ENCODE measurements at regions not wholly inside any gene's neighbourhood (a gene's known extent, or its start where the extent isn't known, plus 50 kb on each side); places are given as distances from the start of the nearest gene placed in this dataset.

DNA sequence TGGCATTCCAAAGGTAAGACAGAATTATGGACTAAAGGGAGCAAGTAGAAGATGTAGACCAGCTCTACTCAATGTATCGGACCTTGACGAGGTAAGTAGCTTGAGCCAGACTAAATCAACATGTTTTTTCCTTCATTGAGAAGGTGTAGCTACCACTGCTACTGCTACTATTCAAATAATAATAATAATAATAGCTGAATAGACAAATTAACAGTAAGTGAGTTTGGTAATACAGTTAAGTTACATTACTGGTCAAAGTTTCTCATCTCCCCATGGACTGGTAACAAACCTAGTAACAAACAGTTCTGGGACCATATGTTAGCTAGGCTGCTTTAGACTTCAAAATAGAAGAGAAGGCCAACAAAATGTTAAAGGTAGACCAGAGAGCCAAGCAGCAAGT, 609.2 kb downstream of the TLE1 start (continued):
- TF ChIP-seq SREBF2 (IDR thresholded peaks at IDR 0.05; ENCODE audit: low read length) (no peak), JUNB (IDR thresholded peaks at IDR 0.05) (no peak)
- TF ChIP-seq, protein P1, sequence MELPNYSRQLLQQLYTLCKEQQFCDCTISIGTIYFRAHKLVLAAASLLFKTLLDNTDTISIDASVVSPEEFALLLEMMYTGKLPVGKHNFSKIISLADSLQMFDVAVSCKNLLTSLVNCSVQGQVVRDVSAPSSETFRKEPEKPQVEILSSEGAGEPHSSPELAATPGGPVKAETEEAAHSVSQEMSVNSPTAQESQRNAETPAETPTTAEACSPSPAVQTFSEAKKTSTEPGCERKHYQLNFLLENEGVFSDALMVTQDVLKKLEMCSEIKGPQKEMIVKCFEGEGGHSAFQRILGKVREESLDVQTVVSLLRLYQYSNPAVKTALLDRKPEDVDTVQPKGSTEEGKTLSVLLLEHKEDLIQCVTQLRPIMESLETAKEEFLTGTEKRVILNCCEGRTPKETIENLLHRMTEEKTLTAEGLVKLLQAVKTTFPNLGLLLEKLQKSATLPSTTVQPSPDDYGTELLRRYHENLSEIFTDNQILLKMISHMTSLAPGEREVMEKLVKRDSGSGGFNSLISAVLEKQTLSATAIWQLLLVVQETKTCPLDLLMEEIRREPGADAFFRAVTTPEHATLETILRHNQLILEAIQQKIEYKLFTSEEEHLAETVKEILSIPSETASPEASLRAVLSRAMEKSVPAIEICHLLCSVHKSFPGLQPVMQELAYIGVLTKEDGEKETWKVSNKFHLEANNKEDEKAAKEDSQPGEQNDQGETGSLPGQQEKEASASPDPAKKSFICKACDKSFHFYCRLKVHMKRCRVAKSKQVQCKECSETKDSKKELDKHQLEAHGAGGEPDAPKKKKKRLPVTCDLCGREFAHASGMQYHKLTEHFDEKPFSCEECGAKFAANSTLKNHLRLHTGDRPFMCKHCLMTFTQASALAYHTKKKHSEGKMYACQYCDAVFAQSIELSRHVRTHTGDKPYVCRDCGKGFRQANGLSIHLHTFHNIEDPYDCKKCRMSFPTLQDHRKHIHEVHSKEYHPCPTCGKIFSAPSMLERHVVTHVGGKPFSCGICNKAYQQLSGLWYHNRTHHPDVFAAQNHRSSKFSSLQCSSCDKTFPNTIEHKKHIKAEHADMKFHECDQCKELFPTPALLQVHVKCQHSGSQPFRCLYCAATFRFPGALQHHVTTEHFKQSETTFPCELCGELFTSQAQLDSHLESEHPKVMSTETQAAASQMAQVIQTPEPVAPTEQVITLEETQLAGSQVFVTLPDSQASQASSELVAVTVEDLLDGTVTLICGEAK (IDR thresholded peaks at IDR 0.05; ENCODE audit: borderline replicate concordance), result no peak

DNA sequence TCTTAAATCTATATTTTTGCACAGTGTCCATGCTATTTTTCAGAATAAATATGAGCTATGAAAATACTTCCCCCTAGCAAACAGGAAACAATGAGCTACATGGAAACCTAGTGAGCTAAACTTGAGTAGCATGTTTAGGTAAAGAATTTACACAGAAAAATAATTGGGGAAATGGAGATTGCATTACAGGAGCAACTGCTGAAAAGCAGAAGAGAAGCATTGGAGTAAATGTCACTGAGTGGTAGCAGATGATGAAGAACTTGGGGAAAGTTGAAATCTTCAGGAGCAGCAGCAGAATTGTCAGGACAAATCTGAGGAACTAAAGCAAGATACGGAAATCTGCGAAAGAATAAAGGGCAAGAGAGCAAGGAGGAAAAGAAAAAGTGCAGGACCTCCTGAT, 610.3 kb downstream of the TLE1 start:
- in situ Hi-C loops (cut with MboI), result no loop called here
- H3K4me2 ChIP-seq (ENCODE audit: control insufficient read depth, insufficient read depth), result no peak overlapping the region
- 60% methylated on average over 2 of the region's 2 CpGs for WGBS (ENCODE audit: insufficient coverage, insufficient replicate concordance, low lambda C conversion rate, missing lambda C conversion rate)
- H3K4me1 ChIP-seq (ENCODE audit: control insufficient read depth, insufficient read depth, low read length), result no peaks in the 10 kb centered on the region
- no peak for FAIRE-seq
- no peak overlapping the region for H3K9ac ChIP-seq (ENCODE audit: control insufficient read depth, insufficient read depth, low read length)
- no peaks in the 10 kb centered on the region for H3K9me3 ChIP-seq (replicated peaks; ENCODE audit: control insufficient read depth, insufficient read depth, low read length)
- no TSS peak for BruUV-seq (replicated peaks)
- H3K36me3 ChIP-seq (ENCODE audit: control insufficient read depth in 2 of 2, insufficient read depth in 2 of 2, low read length in 1 of 2), result no peaks in the 10 kb centered on the region
- CTCF ChIA-PET, result no interaction called here
- no peak overlapping the region for H2AFZ ChIP-seq (ENCODE audit: control insufficient read depth, low read depth, low read length)
- RAD21 ChIA-PET (ENCODE audit: unreplicated experiment), result no interaction called here
- ATAC-seq, result no peak
- no peaks in the 10 kb centered on the region for H3K27me3 ChIP-seq (replicated peaks in 1 of 2; ENCODE audit: control insufficient read depth in 2 of 2, insufficient read depth in 2 of 2, low read length in 1 of 2)
- H3K27ac ChIP-seq (ENCODE audit: control insufficient read depth, insufficient read depth), result no peak overlapping the region
- no peaks in the 10 kb centered on the region for H3K79me2 ChIP-seq (ENCODE audit: control insufficient read depth, insufficient read depth, low read length)
- POLR2A ChIA-PET, result no interaction called here
- SMC1A ChIA-PET (ENCODE audit: uncharacterized antibody, unreplicated experiment), result no interaction called here
- H4K20me1 ChIP-seq (ENCODE audit: control insufficient read depth, insufficient read depth), result no peaks in the 10 kb centered on the region
- intact Hi-C loops (cut with micrococcal nuclease; ENCODE audit: unreplicated experiment), result no loop called here
- H3K4me3 ChIP-seq, result no peak overlapping the region
- no peak for DNase-seq (ENCODE audit: low read depth, low spot score)
- TF ChIP-seq GATAD2B (conservative IDR thresholded peaks at IDR 0.05; ENCODE audit: low read depth), result no peak
- TF ChIP-seq, protein P2, sequence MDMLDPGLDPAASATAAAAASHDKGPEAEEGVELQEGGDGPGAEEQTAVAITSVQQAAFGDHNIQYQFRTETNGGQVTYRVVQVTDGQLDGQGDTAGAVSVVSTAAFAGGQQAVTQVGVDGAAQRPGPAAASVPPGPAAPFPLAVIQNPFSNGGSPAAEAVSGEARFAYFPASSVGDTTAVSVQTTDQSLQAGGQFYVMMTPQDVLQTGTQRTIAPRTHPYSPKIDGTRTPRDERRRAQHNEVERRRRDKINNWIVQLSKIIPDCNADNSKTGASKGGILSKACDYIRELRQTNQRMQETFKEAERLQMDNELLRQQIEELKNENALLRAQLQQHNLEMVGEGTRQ (IDR thresholded peaks at IDR 0.05; ENCODE audit: borderline replicate concordance, low read depth, low read length), result no peak
- TF ChIP-seq, protein P3, sequence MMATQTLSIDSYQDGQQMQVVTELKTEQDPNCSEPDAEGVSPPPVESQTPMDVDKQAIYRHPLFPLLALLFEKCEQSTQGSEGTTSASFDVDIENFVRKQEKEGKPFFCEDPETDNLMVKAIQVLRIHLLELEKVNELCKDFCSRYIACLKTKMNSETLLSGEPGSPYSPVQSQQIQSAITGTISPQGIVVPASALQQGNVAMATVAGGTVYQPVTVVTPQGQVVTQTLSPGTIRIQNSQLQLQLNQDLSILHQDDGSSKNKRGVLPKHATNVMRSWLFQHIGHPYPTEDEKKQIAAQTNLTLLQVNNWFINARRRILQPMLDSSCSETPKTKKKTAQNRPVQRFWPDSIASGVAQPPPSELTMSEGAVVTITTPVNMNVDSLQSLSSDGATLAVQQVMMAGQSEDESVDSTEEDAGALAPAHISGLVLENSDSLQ (IDR thresholded peaks at IDR 0.05), result no peak
- TF ChIP-seq, protein P4, sequence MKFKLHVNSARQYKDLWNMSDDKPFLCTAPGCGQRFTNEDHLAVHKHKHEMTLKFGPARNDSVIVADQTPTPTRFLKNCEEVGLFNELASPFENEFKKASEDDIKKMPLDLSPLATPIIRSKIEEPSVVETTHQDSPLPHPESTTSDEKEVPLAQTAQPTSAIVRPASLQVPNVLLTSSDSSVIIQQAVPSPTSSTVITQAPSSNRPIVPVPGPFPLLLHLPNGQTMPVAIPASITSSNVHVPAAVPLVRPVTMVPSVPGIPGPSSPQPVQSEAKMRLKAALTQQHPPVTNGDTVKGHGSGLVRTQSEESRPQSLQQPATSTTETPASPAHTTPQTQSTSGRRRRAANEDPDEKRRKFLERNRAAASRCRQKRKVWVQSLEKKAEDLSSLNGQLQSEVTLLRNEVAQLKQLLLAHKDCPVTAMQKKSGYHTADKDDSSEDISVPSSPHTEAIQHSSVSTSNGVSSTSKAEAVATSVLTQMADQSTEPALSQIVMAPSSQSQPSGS (IDR thresholded peaks at IDR 0.05; ENCODE audit: low read length), result no peak
- TF ChIP-seq TCF12 (IDR thresholded peaks at IDR 0.05; ENCODE audit: low read depth, low read length), result no peak
- TF ChIP-seq ETV6 (conservative IDR thresholded peaks at IDR 0.05 in 1 of 2, IDR thresholded peaks at IDR 0.05 in 1 of 2; ENCODE audit: borderline replicate concordance in 1 of 2, low read depth in 1 of 2), result no peak
- no peak for TF ChIP-seq NBN (IDR thresholded peaks at IDR 0.05)
- TF ChIP-seq BACH1 (IDR thresholded peaks at IDR 0.05; ENCODE audit: borderline replicate concordance), result no peak
- no peak for TF ChIP-seq STAT1 (conservative IDR thresholded peaks at IDR 0.05)
- TF ChIP-seq HDAC6 (IDR thresholded peaks at IDR 0.05; ENCODE audit: unreplicated experiment), result no peak
- TF ChIP-seq, protein P5, sequence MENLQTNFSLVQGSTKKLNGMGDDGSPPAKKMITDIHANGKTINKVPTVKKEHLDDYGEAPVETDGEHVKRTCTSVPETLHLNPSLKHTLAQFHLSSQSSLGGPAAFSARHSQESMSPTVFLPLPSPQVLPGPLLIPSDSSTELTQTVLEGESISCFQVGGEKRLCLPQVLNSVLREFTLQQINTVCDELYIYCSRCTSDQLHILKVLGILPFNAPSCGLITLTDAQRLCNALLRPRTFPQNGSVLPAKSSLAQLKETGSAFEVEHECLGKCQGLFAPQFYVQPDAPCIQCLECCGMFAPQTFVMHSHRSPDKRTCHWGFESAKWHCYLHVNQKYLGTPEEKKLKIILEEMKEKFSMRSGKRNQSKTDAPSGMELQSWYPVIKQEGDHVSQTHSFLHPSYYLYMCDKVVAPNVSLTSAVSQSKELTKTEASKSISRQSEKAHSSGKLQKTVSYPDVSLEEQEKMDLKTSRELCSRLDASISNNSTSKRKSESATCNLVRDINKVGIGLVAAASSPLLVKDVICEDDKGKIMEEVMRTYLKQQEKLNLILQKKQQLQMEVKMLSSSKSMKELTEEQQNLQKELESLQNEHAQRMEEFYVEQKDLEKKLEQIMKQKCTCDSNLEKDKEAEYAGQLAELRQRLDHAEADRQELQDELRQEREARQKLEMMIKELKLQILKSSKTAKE (IDR thresholded peaks at IDR 0.05; ENCODE audit: low read depth, poor library complexity, severe bottlenecking), result no peak

All from GM12878 (cell line).